Gastroesophageal sphincter (tissue), 4 donors: ENCODE measurements at regions not wholly inside any gene's neighbourhood (a gene's known extent, or its start where the extent isn't known, plus 50 kb on each side); places are given as distances from the start of the nearest gene placed in this dataset.

Source experiments
- ATAC-seq: fragments of 150-250 bp; one replicate; pipeline ENCODE4 v1.9.1; 2016; ENCODE audit warnings: mild to moderate bottlenecking, moderate library complexity
- H3K27ac ChIP-seq, 4 donors: fragments of 200-600 bp; sonication (generic) in 3 of 4; 1 replicate in 3 of 4; 2 replicates in 1 of 4; pipeline ENCODE4 v1.5.1; 2016 to 2019
- H3K27me3 ChIP-seq: fragments of 200-600 bp; sonication (generic); one replicate; pipeline ENCODE4 v1.5.1; 2019
- H3K36me3 ChIP-seq, 2 donors: fragments of 200-600 bp; sonication (generic); one replicate each; pipeline ENCODE4 v1.5.1; 2019; ENCODE audit warnings: control low read depth in 1 of 2
- H3K4me1 ChIP-seq, 3 donors: fragments of 200-600 bp; sonication (generic); 1 replicate in 2 of 3; 2 replicates in 1 of 3; pipeline ENCODE4 v1.5.1; 2016 to 2019; ENCODE audit warnings: control low read depth in 2 of 3
- H3K4me3 ChIP-seq, 2 donors: fragments of 200-600 bp; sonication (generic); one replicate each; pipeline ENCODE4 v1.5.1; 2019; ENCODE audit warnings: mild to moderate bottlenecking in 1 of 2, moderate library complexity in 1 of 2
- H3K9me3 ChIP-seq, 3 donors: fragments of 200-600 bp; sonication (generic); one replicate each; pipeline ENCODE4 v1.5.1; 2017 to 2019; ENCODE audit warnings: control low read depth in 2 of 3
- EP300 ChIP-seq: sonication (generic); formaldehyde crosslinking; IDR thresholded peaks from one replicate; pipeline ENCODE4 v1.6.1; 2017; ENCODE audit warnings: antibody characterized with exemption, mild to moderate bottlenecking
- POLR2A ChIP-seq, 2 donors: fragments of 450-650 bp; IDR thresholded peaks; one replicate each; pipeline ENCODE4 v1.6.1; 2017; ENCODE audit warnings: antibody characterized with exemption in 2 of 2, mild to moderate bottlenecking in 2 of 2, moderate library complexity in 1 of 2
- POLR2AphosphoS5 ChIP-seq: sonication (generic); formaldehyde crosslinking; IDR thresholded peaks from one replicate; pipeline ENCODE4 v1.6.1; 2017; ENCODE audit warnings: antibody characterized with exemption
- WGBS, 2 donors: methylation state at CpG; one replicate each; pipeline ENCODE4 v1.1.5; 2018; ENCODE audit warnings: low coverage in 1 of 2; 5-methylcytosine and 5-hydroxymethylcytosine counted together
- TF ChIP-seq, protein P1 (sequence below), 4 experiments: fragments of 200-600 bp in 2 of 4; fragments of 450-650 bp in 2 of 4; sonication (generic) in 1 of 4; IDR thresholded peaks; one replicate each; pipeline ENCODE4 v1.5.1; 2017 to 2019; ENCODE audit warnings: antibody characterized with exemption in 4 of 4, mild to moderate bottlenecking in 2 of 4, moderate library complexity in 2 of 4

DNA sequence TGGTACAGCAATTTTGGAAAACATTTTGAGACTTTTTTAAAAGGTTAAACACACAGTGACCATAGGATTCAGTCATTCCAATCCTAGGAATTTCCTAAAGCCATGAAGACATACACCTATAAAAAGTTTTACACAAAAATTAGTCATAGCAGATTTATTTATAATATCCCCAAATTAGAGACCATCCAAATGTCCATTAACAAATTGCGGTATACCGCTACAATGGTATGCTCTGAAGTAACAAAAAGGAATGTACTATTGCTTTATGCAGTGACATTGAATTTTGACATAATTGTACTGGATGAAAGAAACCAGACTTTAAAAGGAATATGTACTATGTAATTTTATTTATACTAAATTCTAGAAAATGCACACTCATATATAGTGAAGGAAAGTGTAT is 362.8 kb downstream of the HGF start:
- no peaks in the 10 kb centered on the region for H3K9me3 ChIP-seq
- no peak overlapping the region for H3K27ac ChIP-seq
- ATAC-seq = no peak
- H3K27me3 ChIP-seq = no peaks in the 10 kb centered on the region
- H3K4me3 ChIP-seq = no peak overlapping the region
- H3K4me1 ChIP-seq = no peaks in the 10 kb centered on the region
- 89 to 94% methylated on average over 2 of the region's 2 CpGs for WGBS, 2 donors
- no peaks in the 10 kb centered on the region for H3K36me3 ChIP-seq
- TF ChIP-seq EP300 = no peak
- TF ChIP-seq POLR2A (IDR thresholded peaks at IDR 0.05) = no peak
- TF ChIP-seq POLR2AphosphoS5 = no peak
- TF ChIP-seq, protein P1, sequence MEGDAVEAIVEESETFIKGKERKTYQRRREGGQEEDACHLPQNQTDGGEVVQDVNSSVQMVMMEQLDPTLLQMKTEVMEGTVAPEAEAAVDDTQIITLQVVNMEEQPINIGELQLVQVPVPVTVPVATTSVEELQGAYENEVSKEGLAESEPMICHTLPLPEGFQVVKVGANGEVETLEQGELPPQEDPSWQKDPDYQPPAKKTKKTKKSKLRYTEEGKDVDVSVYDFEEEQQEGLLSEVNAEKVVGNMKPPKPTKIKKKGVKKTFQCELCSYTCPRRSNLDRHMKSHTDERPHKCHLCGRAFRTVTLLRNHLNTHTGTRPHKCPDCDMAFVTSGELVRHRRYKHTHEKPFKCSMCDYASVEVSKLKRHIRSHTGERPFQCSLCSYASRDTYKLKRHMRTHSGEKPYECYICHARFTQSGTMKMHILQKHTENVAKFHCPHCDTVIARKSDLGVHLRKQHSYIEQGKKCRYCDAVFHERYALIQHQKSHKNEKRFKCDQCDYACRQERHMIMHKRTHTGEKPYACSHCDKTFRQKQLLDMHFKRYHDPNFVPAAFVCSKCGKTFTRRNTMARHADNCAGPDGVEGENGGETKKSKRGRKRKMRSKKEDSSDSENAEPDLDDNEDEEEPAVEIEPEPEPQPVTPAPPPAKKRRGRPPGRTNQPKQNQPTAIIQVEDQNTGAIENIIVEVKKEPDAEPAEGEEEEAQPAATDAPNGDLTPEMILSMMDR (IDR thresholded peaks at IDR 0.05) = no peak

DNA sequence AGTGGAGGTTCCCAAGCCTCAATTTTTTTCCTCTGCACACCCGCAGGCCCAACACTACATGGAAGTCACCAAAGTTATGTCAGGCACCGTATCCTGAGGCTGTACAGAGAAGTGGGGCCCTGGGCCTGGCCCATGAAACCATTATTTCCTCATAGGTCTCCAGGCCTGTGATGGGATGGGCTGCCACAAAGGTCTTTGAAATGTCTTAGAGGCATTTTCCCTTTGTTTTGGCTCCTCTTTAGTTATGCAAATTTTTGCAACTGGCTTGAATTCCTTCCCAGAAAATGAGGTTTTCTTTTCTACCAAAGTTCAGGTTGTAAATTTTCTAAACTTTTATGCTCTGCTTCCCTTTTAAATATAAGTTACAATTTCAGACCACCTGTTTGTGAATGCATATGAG is 365.2 kb downstream of the HGF start:
- TF ChIP-seq POLR2A (IDR thresholded peaks at IDR 0.05) (no peak), POLR2AphosphoS5 (no peak)
- TF ChIP-seq, protein P1 (IDR thresholded peaks at IDR 0.05) = no peak
- WGBS, 2 donors = 100% methylated on average over 1 to 2 of the region's 2 CpGs
- H3K4me1 ChIP-seq = no peaks in the 10 kb centered on the region
- H3K9me3 ChIP-seq = no peaks in the 10 kb centered on the region
- H3K4me3 ChIP-seq = no peak overlapping the region
- H3K36me3 ChIP-seq = no peaks in the 10 kb centered on the region
- no peaks in the 10 kb centered on the region for H3K27me3 ChIP-seq
- ATAC-seq = no peak
- no peak overlapping the region for H3K27ac ChIP-seq

DNA sequence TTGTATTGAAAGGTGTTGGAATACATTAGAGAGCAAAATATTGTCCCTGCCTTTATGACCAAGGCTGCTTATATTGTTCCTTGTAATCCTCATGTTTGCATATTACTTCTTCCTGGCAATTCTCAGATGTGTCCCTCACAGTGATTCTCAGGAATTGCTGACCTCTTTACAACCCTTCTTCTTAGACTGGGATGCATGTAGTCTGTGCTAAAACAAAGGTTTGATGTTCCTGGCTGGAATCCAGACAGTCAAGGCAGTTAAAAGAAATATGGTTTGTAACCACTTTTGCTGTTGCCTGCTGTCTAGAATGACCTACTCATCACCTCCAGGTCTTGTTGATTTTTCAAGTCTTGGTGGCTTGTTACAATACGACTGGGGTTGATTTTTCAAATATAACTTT is 367.6 kb downstream of the HGF start:
- TF ChIP-seq, protein P1 (IDR thresholded peaks at IDR 0.05) = no peak
- Histone ChIP-seq H3K4me1 (no peaks in the 10 kb centered on the region), H3K36me3 (no peaks in the 10 kb centered on the region), H3K27ac (no peak overlapping the region), H3K27me3 (no peaks in the 10 kb centered on the region), H3K4me3 (no peak overlapping the region), H3K9me3 (no peaks in the 10 kb centered on the region)
- no peak for ATAC-seq
- WGBS, 2 donors = 30 to 60% methylated on average over 1 of the region's 1 CpG

DNA sequence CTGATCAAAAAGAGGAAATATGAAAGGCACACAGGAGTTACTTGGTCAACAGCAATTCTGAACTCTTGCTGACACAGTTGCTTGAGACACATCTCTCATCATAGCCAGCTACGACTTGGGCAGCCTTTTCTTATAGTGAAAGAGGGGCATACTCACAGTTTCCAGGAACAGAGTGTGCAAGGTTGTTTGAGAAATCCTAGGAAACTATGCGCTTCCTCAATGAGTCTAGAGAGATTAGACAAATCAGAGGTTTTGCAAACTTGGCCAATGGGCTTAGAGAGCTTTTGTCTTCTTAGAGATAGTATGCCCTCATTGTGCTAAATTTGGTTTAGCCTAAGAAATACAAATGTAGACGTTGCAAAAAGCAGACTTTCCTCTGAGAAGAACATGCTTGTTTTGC is 370.4 kb downstream of the HGF start:
- WGBS, 2 donors = 40 to 73% methylated on average over 3 of the region's 3 CpGs
- Histone ChIP-seq H3K9me3 (no peaks in the 10 kb centered on the region), H3K4me3 (no peak overlapping the region), H3K4me1 (no peaks in the 10 kb centered on the region), H3K27me3 (no peaks in the 10 kb centered on the region), H3K27ac (no peak overlapping the region), H3K36me3 (no peaks in the 10 kb centered on the region)
- TF ChIP-seq, protein P1 (IDR thresholded peaks at IDR 0.05) = no peak
- TF ChIP-seq POLR2A (IDR thresholded peaks at IDR 0.05) (no peak), POLR2AphosphoS5 (no peak), EP300 (no peak)
- no peak for ATAC-seq

DNA sequence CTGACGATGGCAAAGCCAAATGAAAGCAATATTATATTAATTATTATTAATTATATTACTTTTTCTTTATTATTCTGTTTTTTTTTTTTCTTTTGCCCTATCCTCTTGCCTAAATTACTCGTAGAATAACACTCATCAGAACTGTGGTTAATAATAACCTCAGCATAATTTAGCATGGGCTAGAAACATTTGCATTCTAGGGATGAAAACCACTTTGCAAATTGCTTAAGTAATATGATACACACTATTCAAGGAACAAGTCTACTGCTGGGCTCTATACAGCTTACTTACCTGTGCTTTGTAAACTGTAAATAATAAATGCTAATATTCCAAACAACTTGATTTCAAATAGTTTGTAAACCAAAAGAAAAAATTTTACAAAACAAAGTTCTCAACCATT is 375.8 kb downstream of the HGF start:
- H3K9me3 ChIP-seq = no peaks in the 10 kb centered on the region
- H3K36me3 ChIP-seq = no peaks in the 10 kb centered on the region
- H3K27ac ChIP-seq = no peak overlapping the region
- ATAC-seq = no peak
- H3K4me1 ChIP-seq = no peaks in the 10 kb centered on the region
- 93 to 95% methylated on average over 2 of the region's 2 CpGs for WGBS, 2 donors
- H3K27me3 ChIP-seq = no peaks in the 10 kb centered on the region
- no peak overlapping the region for H3K4me3 ChIP-seq
- TF ChIP-seq, protein P1 (IDR thresholded peaks at IDR 0.05) = no peak
- no peak for TF ChIP-seq EP300
- no peak for TF ChIP-seq POLR2AphosphoS5
- TF ChIP-seq POLR2A (IDR thresholded peaks at IDR 0.05) = no peak
